IMR-90 (cell line): ENCODE measurements at regions not wholly inside any gene's neighbourhood (a gene's known extent, or its start where the extent isn't known, plus 50 kb on each side); places are given as distances from the start of the nearest gene placed in this dataset.

Experiments used
- ATAC-seq: fragments of 200-7000 bp; cut with Tn5 transposase; 2 replicates; pipeline ENCODE4 v1.9.1; 2020; ENCODE audit warnings: low read depth, mild to moderate bottlenecking, moderate library complexity
- BruUV-seq: library from RNA; stranded (reverse); fragments of 400-500 nt; replicated peaks from 2 replicates; lab custom pipeline; 2021; lab: Mats Ljungman, UMichigan
- CTCF ChIA-PET: fragments of 300-600 bp; formaldehyde crosslinking; extraction: SDS; loops from one replicate; lab custom pipeline; 2021; ENCODE audit warnings: antibody characterized with exemption; lab: Yijun Ruan, JAX
- POLR2A ChIA-PET: fragments of 300-600 bp; sonication (Branson Sonifier 250); formaldehyde crosslinking; loops from one replicate; lab custom pipeline; 2022; ENCODE audit warnings: antibody characterized with exemption; ENCODE audit not compliant: unreplicated experiment; lab: Charles Lee
- DNase-seq: peaks from one replicate; pipeline ENCODE4 v3.0.0; 2013
- H2AFZ ChIP-seq: replicated peaks from 2 replicates; pipeline ENCODE3; 2013; ENCODE audit warnings: low read length, mild to moderate bottlenecking; ENCODE audit not compliant: poor library complexity
- H2AK5ac ChIP-seq: 2 replicates; pipeline ENCODE4 v1.6.1; 2013; ENCODE audit warnings: low read depth, low read length, inconsistent platforms
- H2AK9ac ChIP-seq: replicated peaks from 2 replicates; pipeline ENCODE3; 2013; ENCODE audit warnings: mild to moderate bottlenecking, low read depth, low read length, moderate library complexity; ENCODE audit not compliant: poor library complexity
- H2BK120ac ChIP-seq: 2 replicates; pipeline ENCODE4 v1.6.1; 2013; ENCODE audit warnings: low read depth, low read length, inconsistent platforms
- H2BK15ac ChIP-seq: 3 replicates; pipeline ENCODE4 v1.6.1; 2013; ENCODE audit warnings: low read depth, low read length, inconsistent platforms
- H2BK20ac ChIP-seq: 2 replicates; pipeline ENCODE4 v1.6.1; 2013; ENCODE audit warnings: low read depth, mild to moderate bottlenecking, inconsistent platforms, low read length, moderate library complexity
- H2BK5ac ChIP-seq: 2 replicates; pipeline ENCODE4 v1.6.1; 2013; ENCODE audit warnings: mild to moderate bottlenecking, low read depth, low read length, inconsistent platforms; ENCODE audit not compliant: poor library complexity, severe bottlenecking
- H3K14ac ChIP-seq: replicated peaks from 2 replicates; pipeline ENCODE4 v1.6.1; 2013; ENCODE audit warnings: low read depth, low read length, inconsistent platforms
- H3K18ac ChIP-seq: 2 replicates; pipeline ENCODE4 v1.6.1; 2013; ENCODE audit warnings: low read depth, low read length, control low read depth
- H3K23ac ChIP-seq: 2 replicates; pipeline ENCODE4 v1.6.1; 2013; ENCODE audit warnings: low read depth, low read length, inconsistent platforms
- H3K27ac ChIP-seq: 2 replicates; pipeline ENCODE4 v1.5.1; 2013; ENCODE audit warnings: mild to moderate bottlenecking, control low read depth, low read length; ENCODE audit not compliant: insufficient read depth
- H3K27me3 ChIP-seq: 2 replicates; pipeline ENCODE4 v1.6.1; 2013; ENCODE audit warnings: low read length; ENCODE audit not compliant: control insufficient read depth, insufficient read depth
- H3K36me3 ChIP-seq: 2 replicates; pipeline ENCODE4 v1.6.1; 2013; ENCODE audit warnings: low read length, mixed read lengths; ENCODE audit not compliant: control insufficient read depth, insufficient read depth
- H3K4ac ChIP-seq: 2 replicates; pipeline ENCODE4 v1.6.1; 2013; ENCODE audit warnings: low read depth, low read length, inconsistent platforms
- H3K4me1 ChIP-seq: 2 replicates; pipeline ENCODE4 v1.6.1; 2013; ENCODE audit warnings: low read length, mixed read lengths; ENCODE audit not compliant: control insufficient read depth, insufficient read depth
- H3K4me2 ChIP-seq: 2 replicates; pipeline ENCODE4 v1.6.1; 2013; ENCODE audit warnings: low read depth, mild to moderate bottlenecking, control low read depth, low read length, moderate library complexity
- H3K4me3 ChIP-seq: 2 replicates; pipeline ENCODE4 v1.5.1; 2013; ENCODE audit warnings: low read depth, mild to moderate bottlenecking, control low read depth, low read length, moderate library complexity; ENCODE audit not compliant: insufficient read depth
- H3K56ac ChIP-seq: 2 replicates; pipeline ENCODE4 v1.6.1; 2013; ENCODE audit warnings: low read length, inconsistent platforms; ENCODE audit not compliant: insufficient read depth; ENCODE audit errors: extremely low read depth
- H3K79me1 ChIP-seq, 2 experiments: 2 replicates each; pipeline ENCODE4 v1.6.1; 2013; ENCODE audit warnings: low read length in 2 of 2, inconsistent platforms in 1 of 2, low read depth in 1 of 2
- H3K9ac ChIP-seq: 2 replicates; pipeline ENCODE4 v1.6.1; 2013; ENCODE audit warnings: low read depth, low read length, control low read depth
- H3K9me1 ChIP-seq: 2 replicates; pipeline ENCODE4 v1.6.1; 2013; ENCODE audit warnings: low read length, inconsistent platforms; ENCODE audit not compliant: insufficient read depth
- H3K9me3 ChIP-seq: 2 replicates; pipeline ENCODE4 v1.6.1; 2013; ENCODE audit warnings: low read length; ENCODE audit not compliant: control insufficient read depth, insufficient read depth
- H4K20me1 ChIP-seq: 2 replicates; pipeline ENCODE4 v1.6.1; 2013; ENCODE audit warnings: low read length, inconsistent platforms; ENCODE audit not compliant: insufficient read depth
- H4K5ac ChIP-seq: 2 replicates; pipeline ENCODE4 v1.6.1; 2013; ENCODE audit warnings: mild to moderate bottlenecking, low read depth, low read length, control low read depth
- H4K8ac ChIP-seq, 2 experiments: 2 replicates each; pipeline ENCODE4 v1.6.1; 2013; ENCODE audit warnings: low read depth in 2 of 2, low read length in 2 of 2, control low read depth in 1 of 2, inconsistent platforms in 1 of 2
- H4K91ac ChIP-seq: 2 replicates; pipeline ENCODE4 v1.6.1; 2013; ENCODE audit warnings: low read depth, low read length, inconsistent platforms; ENCODE audit not compliant: insufficient read depth
- BHLHE40 ChIP-seq: fragments of 150-350 bp; IDR thresholded peaks from 2 replicates; pipeline ENCODE4 v1.6.1; 2016; ENCODE audit warnings: mild to moderate bottlenecking, low read depth, low read length
- CEBPB ChIP-seq: IDR thresholded peaks from 2 replicates; pipeline ENCODE4 v1.6.1; 2012; ENCODE audit warnings: low read depth, low read length, improper control_type of control experiment
- CHD1 ChIP-seq: IDR thresholded peaks from 2 replicates; pipeline ENCODE4 v1.6.1; 2012; ENCODE audit warnings: low read depth, low read length, improper control_type of control experiment
- CTCF ChIP-seq: conservative IDR thresholded peaks from 2 replicates; pipeline ENCODE4 v1.5.1; 2012; ENCODE audit warnings: mild to moderate bottlenecking, low read depth, low read length, improper control_type of control experiment
- ELK1 ChIP-seq: fragments of 150-350 bp; IDR thresholded peaks from 2 replicates; pipeline ENCODE4 v1.6.1; 2016; ENCODE audit warnings: low read depth, mild to moderate bottlenecking, low read length, moderate library complexity, borderline replicate concordance
- FOS ChIP-seq: fragments of 150-350 bp; IDR thresholded peaks from 2 replicates; pipeline ENCODE4 v1.6.1; 2016; ENCODE audit warnings: low read depth, low read length
- MAFK ChIP-seq: IDR thresholded peaks from 2 replicates; pipeline ENCODE4 v1.6.1; 2012; ENCODE audit warnings: low read depth, low read length, improper control_type of control experiment
- MAZ ChIP-seq: IDR thresholded peaks from 2 replicates; pipeline ENCODE4 v1.6.1; 2012; ENCODE audit warnings: low read depth, mild to moderate bottlenecking, low read length, improper control_type of control experiment, moderate library complexity, borderline replicate concordance
- MXI1 ChIP-seq: IDR thresholded peaks from 2 replicates; pipeline ENCODE4 v1.6.1; 2012; ENCODE audit warnings: low read depth, mild to moderate bottlenecking, low read length, moderate library complexity, borderline replicate concordance
- NFE2L2 ChIP-seq: fragments of 150-350 bp; IDR thresholded peaks from 2 replicates; pipeline ENCODE4 v1.6.1; 2016; ENCODE audit warnings: low read depth, mild to moderate bottlenecking, low read length
- POLR2A ChIP-seq: IDR thresholded peaks from 2 replicates; pipeline ENCODE4 v1.6.1; 2012; ENCODE audit warnings: mild to moderate bottlenecking, low read depth, low read length
- RAD21 ChIP-seq: IDR thresholded peaks from 2 replicates; pipeline ENCODE4 v1.6.1; 2012; ENCODE audit warnings: low read length, improper control_type of control experiment
- RCOR1 ChIP-seq: IDR thresholded peaks from 2 replicates; pipeline ENCODE4 v1.6.1; 2012; ENCODE audit warnings: mild to moderate bottlenecking, low read length, improper control_type of control experiment; ENCODE audit not compliant: insufficient replicate concordance
- RFX5 ChIP-seq: IDR thresholded peaks from 2 replicates; pipeline ENCODE4 v1.8.0; 2012; ENCODE audit warnings: low read depth, mild to moderate bottlenecking, low read length, moderate library complexity
- SMC3 ChIP-seq: fragments of 150-350 bp; IDR thresholded peaks from 2 replicates; pipeline ENCODE4 v1.6.1; 2016; ENCODE audit warnings: low read depth, mild to moderate bottlenecking, antibody characterized with exemption, low read length, moderate library complexity
- USF2 ChIP-seq: fragments of 150-350 bp; IDR thresholded peaks from 2 replicates; pipeline ENCODE4 v1.6.1; 2017; ENCODE audit warnings: mild to moderate bottlenecking, antibody characterized with exemption, low read length, low read depth
- WGBS, 2 experiments: methylation state at CpG; one replicate each; pipeline versions ENCODE4 v1.1.5 to v1.1.7; 2013; ENCODE audit warnings: missing lambda C conversion rate in 2 of 2; ENCODE audit not compliant: insufficient read length in 1 of 2; ENCODE audit errors: extremely low coverage in 2 of 2; 5-methylcytosine and 5-hydroxymethylcytosine counted together
- dilution Hi-C: fragments of 300-500 bp; cut with HindIII; formaldehyde crosslinking; loops from one replicate; pipeline ENCODE4 v1.14.3; 2018; ENCODE audit warnings: low sequenced_read_pairs; ENCODE audit not compliant: unreplicated experiment
- in situ Hi-C: fragments of 300-500 bp; cut with MboI; formaldehyde crosslinking; loops from 3 replicates; pipeline ENCODE4 v1.14.3; 2019; ENCODE audit warnings: low sequenced_read_pairs, inconsistent platforms, mixed read lengths
- intact Hi-C: fragments of 100-400 bp; cut with micrococcal nuclease; formaldehyde crosslinking; loops from 2 replicates; pipeline ENCODE4 v1.10.0; 2022

GRCh38 chr6:118391086-118391485, 157.0 kb upstream of the PLN start:
- H4K91ac ChIP-seq, result no peak overlapping the region
- no peaks in the 10 kb centered on the region for H4K20me1 ChIP-seq
- H4K5ac ChIP-seq, result no peak overlapping the region
- H3K14ac ChIP-seq, result no peak overlapping the region
- H3K79me1 ChIP-seq, result no peaks in the 10 kb centered on the region
- H2BK120ac ChIP-seq, result no peak overlapping the region
- H3K23ac ChIP-seq, result no peak overlapping the region
- peaks cover 10% of the 10 kb centered on the region; the same call in 1 of the 2 replicates for H3K9me1 ChIP-seq
- no peak overlapping the region for H3K4ac ChIP-seq
- TF ChIP-seq SMC3, result no peak
- TF ChIP-seq BHLHE40, result no peak
- no peak for TF ChIP-seq FOS
- TF ChIP-seq CHD1, result no peak
- TF ChIP-seq POLR2A, result no peak
- TF ChIP-seq RFX5, result no peak
- no peak for TF ChIP-seq CTCF
- TF ChIP-seq MXI1, result no peak
- TF ChIP-seq RAD21, result no peak
- TF ChIP-seq CEBPB, result no peak
- TF ChIP-seq NFE2L2, result no peak
- no peak for TF ChIP-seq ELK1
- TF ChIP-seq MAFK, result no peak
- no peak for TF ChIP-seq MAZ
- no peak for TF ChIP-seq RCOR1
- TF ChIP-seq USF2, result no peak
- ChIA-PET POLR2A (no interaction called here), CTCF (interaction anchor here (0.6 kb wide), 2 partner anchors 9 to 1251 kb away, joined by 4 read pairs; no protein-coding TSS in a partner anchor)
- H3K18ac ChIP-seq, result no peak overlapping the region
- no peak overlapping the region for H3K56ac ChIP-seq
- no peak for ATAC-seq
- H2AK9ac ChIP-seq, result no peak overlapping the region
- peaks cover 6% of the 10 kb centered on the region for H3K4me1 ChIP-seq
- no peak overlapping the region for H2AK5ac ChIP-seq
- WGBS, 2 experiments, result no CpG with 5 or more reads among the region's 7 CpGs
- no peak overlapping the region for H4K8ac ChIP-seq
- peak; percentile 25 for DNase-seq
- H2BK20ac ChIP-seq, result no peak overlapping the region
- H2BK15ac ChIP-seq, result no peak overlapping the region
- no peak overlapping the region for H2BK5ac ChIP-seq
- peaks cover 3% of the 10 kb centered on the region for H3K9me3 ChIP-seq
- no TSS peak for BruUV-seq
- no peaks in the 10 kb centered on the region for H3K27me3 ChIP-seq
- H3K4me3 ChIP-seq, result no peak overlapping the region
- dilution Hi-C loops (no loop called here), intact Hi-C loops (no loop called here), in situ Hi-C loops (no loop called here)
- H3K4me2 ChIP-seq, result no peak overlapping the region
- no peak overlapping the region for H2AFZ ChIP-seq
- H3K27ac ChIP-seq, result no peak overlapping the region
- no peaks in the 10 kb centered on the region for H3K36me3 ChIP-seq
- no peak overlapping the region for H3K9ac ChIP-seq
